Mammary epithelial cell (primary cell): ENCODE measurements at regions not wholly inside any gene's neighbourhood (a gene's known extent, or its start where the extent isn't known, plus 50 kb on each side); places are given as distances from the start of the nearest gene placed in this dataset.

Source experiments
- EZH2 ChIP-seq: IDR thresholded peaks from 2 replicates; pipeline ENCODE4 v1.6.1; 2012; ENCODE audit warnings: low read length, inconsistent platforms, borderline replicate concordance
- TF ChIP-seq, protein P1 (sequence below), 2 donors: IDR thresholded peaks in 1 of 2; conservative IDR thresholded peaks in 1 of 2; 2 replicates each; pipeline ENCODE4 v1.5.1; 2011 to 2012; ENCODE audit warnings: inconsistent platforms in 2 of 2, low read length in 2 of 2, mild to moderate bottlenecking in 2 of 2, control low read depth in 1 of 2, low read depth in 1 of 2; ENCODE audit not compliant: insufficient read depth in 1 of 2; ENCODE audit errors: extremely low read depth in 1 of 2

DNA sequence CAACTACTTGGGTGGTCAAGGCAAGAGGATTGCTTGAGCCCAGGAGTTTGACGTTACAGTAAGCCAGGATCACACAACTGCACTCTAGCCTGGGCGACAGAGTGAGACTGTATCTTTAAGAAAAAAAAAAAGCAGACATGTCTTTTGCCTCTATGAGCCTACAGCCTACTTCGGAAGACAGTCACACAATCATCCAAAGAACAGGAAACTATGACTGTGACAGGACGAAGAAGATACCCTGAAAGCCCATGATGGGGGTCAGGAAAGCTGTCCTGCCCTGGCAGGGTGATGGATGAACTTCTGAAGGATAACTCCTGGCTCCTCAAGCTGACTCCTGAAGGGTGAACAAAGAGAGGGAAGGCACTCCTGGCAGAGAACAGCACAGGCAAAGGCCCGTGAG lies 251.7 kb upstream of the SIX2 start:
- no peak for TF ChIP-seq EZH2
- TF ChIP-seq, protein P1, sequence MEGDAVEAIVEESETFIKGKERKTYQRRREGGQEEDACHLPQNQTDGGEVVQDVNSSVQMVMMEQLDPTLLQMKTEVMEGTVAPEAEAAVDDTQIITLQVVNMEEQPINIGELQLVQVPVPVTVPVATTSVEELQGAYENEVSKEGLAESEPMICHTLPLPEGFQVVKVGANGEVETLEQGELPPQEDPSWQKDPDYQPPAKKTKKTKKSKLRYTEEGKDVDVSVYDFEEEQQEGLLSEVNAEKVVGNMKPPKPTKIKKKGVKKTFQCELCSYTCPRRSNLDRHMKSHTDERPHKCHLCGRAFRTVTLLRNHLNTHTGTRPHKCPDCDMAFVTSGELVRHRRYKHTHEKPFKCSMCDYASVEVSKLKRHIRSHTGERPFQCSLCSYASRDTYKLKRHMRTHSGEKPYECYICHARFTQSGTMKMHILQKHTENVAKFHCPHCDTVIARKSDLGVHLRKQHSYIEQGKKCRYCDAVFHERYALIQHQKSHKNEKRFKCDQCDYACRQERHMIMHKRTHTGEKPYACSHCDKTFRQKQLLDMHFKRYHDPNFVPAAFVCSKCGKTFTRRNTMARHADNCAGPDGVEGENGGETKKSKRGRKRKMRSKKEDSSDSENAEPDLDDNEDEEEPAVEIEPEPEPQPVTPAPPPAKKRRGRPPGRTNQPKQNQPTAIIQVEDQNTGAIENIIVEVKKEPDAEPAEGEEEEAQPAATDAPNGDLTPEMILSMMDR (conservative IDR thresholded peaks at IDR 0.05 in 1 of 2, IDR thresholded peaks at IDR 0.05 in 1 of 2; ENCODE audit: extremely low read depth in 1 of 2, insufficient read depth in 1 of 2, low read depth in 1 of 2, low read length in 2 of 2) = no peak
